GM23338 (cell line): ENCODE measurements at regions not wholly inside any gene's neighbourhood (a gene's known extent, or its start where the extent isn't known, plus 50 kb on each side); places are given as distances from the start of the nearest gene placed in this dataset.
A peak's percentile ranks its signal among the peaks of the same experiment; 100 is the strongest.

Experiments used
- ATAC-seq: fragments of 200-7000 bp; cut with Tn5 transposase; 3 replicates; pipeline ENCODE4 v1.9.1; 2020
- DNase-seq: peaks from one replicate; pipeline ENCODE4 v3.0.0-alpha.2; 2015; ENCODE audit warnings: low spot score
- H2AFZ ChIP-seq: fragments of 200-600 bp; sonication (generic); 2 replicates; pipeline ENCODE4 v1.8.0; 2016; ENCODE audit warnings: antibody characterized with exemption, mild to moderate bottlenecking, moderate library complexity
- H3F3A ChIP-seq: fragments of 200-600 bp; sonication (generic); replicated peaks from 2 replicates; pipeline ENCODE4 v1.8.0; 2017; ENCODE audit warnings: antibody characterized with exemption, mixed run types, low read depth
- H3K27ac ChIP-seq: fragments of 200-600 bp; sonication (generic); 2 replicates; pipeline ENCODE4 v1.6.1; 2016; ENCODE audit warnings: low read depth
- H3K27me3 ChIP-seq: fragments of 200-600 bp; sonication (generic); 2 replicates; pipeline ENCODE4 v1.8.0; 2016; ENCODE audit warnings: mild to moderate bottlenecking, mixed run types, moderate library complexity; ENCODE audit not compliant: insufficient read depth
- H3K36me3 ChIP-seq: fragments of 200-600 bp; sonication (generic); 2 replicates; pipeline ENCODE4 v1.8.0; 2016; ENCODE audit warnings: mild to moderate bottlenecking; ENCODE audit not compliant: insufficient read depth
- H3K4me1 ChIP-seq: fragments of 200-600 bp; sonication (generic); 2 replicates; pipeline ENCODE4 v1.8.0; 2016; ENCODE audit warnings: mild to moderate bottlenecking, moderate library complexity; ENCODE audit not compliant: insufficient read depth
- H3K4me2 ChIP-seq: fragments of 200-600 bp; sonication (generic); 2 replicates; pipeline ENCODE4 v1.7.1; 2017; ENCODE audit warnings: mixed run types
- H3K4me3 ChIP-seq: fragments of 200-600 bp; sonication (generic); 2 replicates; pipeline ENCODE4 v1.6.1; 2016; ENCODE audit warnings: mixed run types
- H3K79me2 ChIP-seq: fragments of 200-600 bp; sonication (generic); replicated peaks from 2 replicates; pipeline ENCODE4 v1.8.0; 2017; ENCODE audit warnings: mild to moderate bottlenecking; ENCODE audit not compliant: insufficient read depth
- H3K9me2 ChIP-seq: fragments of 200-600 bp; sonication (generic); 2 replicates; pipeline ENCODE4 v1.8.0; 2017; ENCODE audit not compliant: insufficient read depth
- H4K20me1 ChIP-seq: fragments of 200-600 bp; sonication (generic); replicated peaks from 2 replicates; pipeline ENCODE4 v1.8.0; 2017; ENCODE audit warnings: mild to moderate bottlenecking; ENCODE audit not compliant: insufficient read depth
- H3K27ac Mint-ChIP-seq: 2 replicates; pipeline ENCODE4 v1.8.0; 2020; ENCODE audit warnings: inconsistent platforms, mild to moderate bottlenecking, moderate library complexity, mixed read lengths
- H3K27me3 Mint-ChIP-seq: 3 replicates; pipeline ENCODE4 v1.8.0; 2022; ENCODE audit warnings: low read depth, mild to moderate bottlenecking, moderate library complexity, mixed read lengths, inconsistent platforms; ENCODE audit not compliant: insufficient read depth, poor library complexity
- H3K36me3 Mint-ChIP-seq: 3 replicates; pipeline ENCODE4 v1.8.0; 2021; ENCODE audit warnings: low read depth, mild to moderate bottlenecking, inconsistent platforms, moderate library complexity, mixed read lengths
- H3K4me1 Mint-ChIP-seq: 3 replicates; pipeline ENCODE4 v1.8.0; 2020; ENCODE audit warnings: mild to moderate bottlenecking, inconsistent platforms, mixed read lengths
- H3K4me3 Mint-ChIP-seq: 3 replicates; pipeline ENCODE4 v1.8.0; 2021; ENCODE audit warnings: moderate library complexity, mild to moderate bottlenecking, inconsistent platforms, mixed read lengths
- H3K9me3 Mint-ChIP-seq: 3 replicates; pipeline ENCODE4 v1.8.0; 2020; ENCODE audit warnings: moderate library complexity, mild to moderate bottlenecking, inconsistent platforms, mixed read lengths
- CREB1 ChIP-seq: fragments of 250-450 bp; sonication (Bioruptor Pico); IDR thresholded peaks from 2 replicates; pipeline ENCODE4 v1.5.0; 2020; ENCODE audit warnings: low read depth, mild to moderate bottlenecking, moderate library complexity
- CTCF ChIP-seq, 2 experiments: fragments of 200-600 bp in 1 of 2; sonication (generic) in 1 of 2; conservative IDR thresholded peaks; 2 replicates each; pipeline versions ENCODE4 v1.5.1 to v1.6.1; 2016 to 2017; ENCODE audit warnings: antibody characterized with exemption in 2 of 2, low read depth in 2 of 2, mild to moderate bottlenecking in 2 of 2, moderate library complexity in 1 of 2
- ETS1 ChIP-seq: IDR thresholded peaks from 2 replicates; pipeline ENCODE4 v1.6.1; 2016; ENCODE audit warnings: antibody characterized with exemption
- EZH2 ChIP-seq: fragments of 200-600 bp; sonication (generic); IDR thresholded peaks from one replicate; pipeline ENCODE4 v1.8.0; 2017; ENCODE audit warnings: antibody characterized with exemption, mild to moderate bottlenecking, low read depth; ENCODE audit not compliant: unreplicated experiment
- EZH2phosphoT487 ChIP-seq: fragments of 200-600 bp; sonication (generic); IDR thresholded peaks from one replicate; pipeline ENCODE4 v1.8.1; 2018; ENCODE audit warnings: antibody characterized with exemption; ENCODE audit not compliant: unreplicated experiment
- JUNB ChIP-seq: IDR thresholded peaks from one replicate; pipeline ENCODE4 v1.6.1; 2016; ENCODE audit warnings: antibody characterized with exemption; ENCODE audit not compliant: unreplicated experiment
- REST ChIP-seq: IDR thresholded peaks from one replicate; pipeline ENCODE4 v1.6.1; 2018; ENCODE audit warnings: antibody characterized with exemption; ENCODE audit not compliant: unreplicated experiment
- STAT1 ChIP-seq: IDR thresholded peaks from one replicate; pipeline ENCODE4 v1.6.1; 2016; ENCODE audit warnings: antibody characterized with exemption; ENCODE audit not compliant: unreplicated experiment
- ZNF114 ChIP-seq: fragments of 250-450 bp; sonication (Bioruptor Pico); IDR thresholded peaks from 2 replicates; pipeline ENCODE4 v1.5.0; 2020; ENCODE audit warnings: mild to moderate bottlenecking, moderate library complexity
- ZNF331 ChIP-seq: fragments of 250-450 bp; sonication (Bioruptor Pico); IDR thresholded peaks from 2 replicates; pipeline ENCODE4 v1.5.0; 2020; ENCODE audit warnings: low read depth, mild to moderate bottlenecking, moderate library complexity
- ZNF462 ChIP-seq: fragments of 250-450 bp; sonication (Bioruptor Pico); IDR thresholded peaks from 2 replicates; pipeline ENCODE4 v1.5.0; 2020; ENCODE audit warnings: mild to moderate bottlenecking, moderate library complexity

- no peak for TF ChIP-seq STAT1
- no peak for TF ChIP-seq ZNF462 (CRISPR knock-in tag)
- TF ChIP-seq CTCF (conservative IDR thresholded peaks at IDR 0.05; ENCODE audit: low read depth in 2 of 2) = no peak
- TF ChIP-seq ETS1 = no peak
- no peak for TF ChIP-seq CREB1 (CRISPR knock-in tag)
- TF ChIP-seq REST = no peak
- TF ChIP-seq ZNF114 (CRISPR knock-in tag) = no peak
- TF ChIP-seq ZNF331 = no peak
- no peak for TF ChIP-seq EZH2phosphoT487
- no peak for TF ChIP-seq EZH2
- no peak for TF ChIP-seq JUNB
- H3K36me3 Mint-ChIP-seq = no peaks in the 10 kb centered on the region
Observed at GRCh38 chr4:108342325-108342970, 173.7 kb upstream of the LEF1 start.

More at GRCh38 chr4:108342325-108342970, 173.7 kb upstream of the LEF1 start:
- Mint-ChIP-seq H3K27me3 (no peaks in the 10 kb centered on the region), H3K4me1 (0 out of 3 replicates have a peak, but pooled peaks cover 2% of the 10 kb centered on the region), H3K27ac (no peak overlapping the region), H3K4me3 (no peak overlapping the region), H3K9me3 (no peaks in the 10 kb centered on the region)
- no peaks in the 10 kb centered on the region for H3K27me3 ChIP-seq
- no peaks in the 10 kb centered on the region for H3K36me3 ChIP-seq
- H3K4me2 ChIP-seq = no peak overlapping the region
- H3K4me1 ChIP-seq = no peaks in the 10 kb centered on the region
- no peaks in the 10 kb centered on the region for H3F3A ChIP-seq
- ATAC-seq (no peak), DNase-seq (no peak)
- H2AFZ ChIP-seq = peak overlapping the region; percentile 52; the same call in 1 of the 2 replicates
- H3K27ac ChIP-seq = no peak overlapping the region
- H4K20me1 ChIP-seq = no peaks in the 10 kb centered on the region
- no peaks in the 10 kb centered on the region for H3K79me2 ChIP-seq
- H3K4me3 ChIP-seq = no peak overlapping the region
- H3K9me2 ChIP-seq = no peaks in the 10 kb centered on the region
